ENCODE measurements at regions not wholly inside any gene's neighbourhood (a gene's known extent, or its start where the extent isn't known, plus 50 kb on each side); places are given as distances from the start of the nearest gene placed in this dataset.

DNA sequence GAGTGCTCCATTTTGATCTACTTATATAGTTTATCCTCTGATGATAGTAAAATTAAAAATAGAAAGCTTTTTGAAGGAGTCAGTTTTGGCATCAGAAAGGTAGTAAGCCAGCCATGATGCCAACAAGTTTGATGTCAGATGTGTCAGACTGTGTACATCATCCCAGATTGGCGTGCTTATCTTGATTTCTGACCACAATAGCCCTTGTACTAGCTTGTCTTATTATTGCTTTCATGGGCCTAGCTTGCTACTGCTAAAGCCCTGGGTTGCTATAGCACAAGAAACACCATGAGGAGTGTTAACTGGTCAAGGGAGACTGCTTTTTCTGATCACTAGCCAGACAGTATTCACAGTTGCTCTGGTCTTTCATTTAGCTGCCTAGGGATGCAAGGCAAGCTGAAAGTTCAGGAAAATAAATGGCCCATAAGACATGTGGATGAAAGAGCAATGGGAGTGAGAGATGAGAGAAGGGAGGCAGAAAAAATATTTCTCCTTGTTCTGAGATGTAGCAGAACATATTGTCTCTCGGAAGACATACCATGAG, 1038.5 kb downstream of the JRKL start:
- peak; percentile 10 for DNase-seq (ENCODE audit: low read depth)

DNA sequence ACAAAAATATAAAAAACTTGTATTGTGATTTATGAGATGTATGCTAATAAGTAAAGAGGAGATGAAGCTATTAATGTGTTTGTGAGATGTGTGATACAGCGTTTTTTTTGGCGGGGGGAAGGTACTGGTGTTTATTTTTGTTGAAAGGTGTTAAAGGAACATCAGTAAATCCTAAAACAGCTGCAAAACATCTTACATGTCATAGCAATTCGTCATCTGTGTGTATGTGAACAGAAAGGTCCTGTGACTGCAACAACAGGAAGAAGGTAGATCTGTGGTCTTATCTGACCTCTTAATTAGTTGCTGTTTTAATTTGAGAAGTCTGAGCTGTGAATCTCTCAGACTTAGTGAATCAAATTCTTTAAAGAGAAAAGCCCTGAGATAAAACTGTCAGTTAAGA, 1041.1 kb downstream of the JRKL start:
- peak; percentile 3 for DNase-seq (ENCODE audit: low read depth)

DNA sequence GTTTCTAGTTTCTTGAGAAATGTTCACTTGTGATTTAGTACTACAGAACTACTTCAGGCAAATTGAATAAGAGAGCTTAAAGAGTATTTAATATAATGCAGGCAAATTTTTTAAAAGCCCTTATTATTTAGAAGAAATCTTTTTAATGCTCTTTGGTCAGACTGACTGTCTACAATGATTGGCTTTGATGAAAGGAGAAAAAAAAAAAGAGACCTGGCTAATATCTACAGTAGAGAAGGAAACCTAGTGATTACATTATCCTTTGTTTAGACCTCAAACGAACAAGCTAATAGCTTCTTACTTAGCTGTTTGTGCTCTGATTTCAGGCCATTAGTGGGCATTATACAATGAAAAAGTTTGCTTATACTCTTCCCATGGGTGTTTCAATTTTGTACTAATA, 1043.1 kb downstream of the JRKL start:
- DNase-seq (ENCODE audit: low read depth): no peak

DNA sequence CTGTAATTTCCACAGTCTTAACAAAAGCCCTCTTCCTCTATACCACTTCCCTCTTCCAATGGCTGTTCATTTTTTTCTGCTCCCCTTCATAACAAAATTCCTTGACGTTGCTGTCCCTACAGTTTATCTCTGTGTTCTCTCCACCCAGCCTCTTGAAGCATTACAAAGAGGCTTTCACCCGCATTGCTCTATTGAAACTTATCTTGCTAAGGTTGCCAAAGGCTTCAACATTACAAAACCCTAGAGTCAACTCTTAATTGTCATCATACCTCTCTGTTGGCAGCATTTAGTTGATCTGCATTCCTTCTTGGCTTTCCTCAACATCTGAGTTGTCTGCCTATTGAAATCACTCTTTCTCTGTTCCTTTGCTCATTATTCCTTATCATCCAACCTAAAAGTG, 1055.7 kb downstream of the JRKL start:
- peak; percentile 2 for DNase-seq (ENCODE audit: low read depth)

DNA sequence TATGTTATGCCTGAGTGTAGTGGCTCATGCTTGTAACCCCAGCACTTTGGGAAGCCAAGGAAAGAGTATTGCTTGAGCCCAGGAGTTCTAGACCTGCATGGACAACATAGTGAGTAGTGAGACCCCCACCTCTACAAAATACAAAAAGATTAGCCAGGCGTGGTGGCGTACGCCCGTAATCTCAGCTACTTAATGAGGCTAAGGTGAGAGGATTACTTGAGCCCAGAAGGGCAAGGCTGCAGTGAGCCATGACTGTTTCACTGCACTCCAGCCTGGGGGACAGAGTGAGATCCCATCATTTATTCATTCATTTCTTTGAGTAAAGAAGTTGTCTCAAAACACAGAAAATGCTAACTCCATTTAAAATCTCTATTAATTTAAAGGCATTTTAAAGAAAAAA, 1061.6 kb downstream of the JRKL start:
- no peak for DNase-seq (ENCODE audit: low read depth)

DNA sequence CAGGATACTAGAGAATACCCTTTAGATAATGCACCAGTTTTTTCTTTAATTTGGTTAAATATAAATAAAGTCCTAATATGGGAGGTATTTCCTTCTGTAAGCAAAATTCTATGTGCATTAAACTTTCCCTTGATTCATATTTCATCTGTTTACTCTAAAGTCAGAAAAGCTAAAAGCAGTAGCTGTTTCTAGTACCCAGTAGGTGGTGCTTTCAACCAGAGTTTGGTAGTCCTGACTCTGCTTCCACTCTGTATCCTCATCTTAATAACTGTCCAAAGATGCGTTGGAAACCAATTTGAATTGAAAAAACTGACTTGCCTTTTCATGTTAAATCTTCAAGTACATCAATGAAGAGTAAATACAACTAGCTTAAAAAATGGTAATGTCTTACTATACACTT, 1065.2 kb downstream of the JRKL start:
- peak; percentile 51 for DNase-seq (ENCODE audit: low read depth)

DNA sequence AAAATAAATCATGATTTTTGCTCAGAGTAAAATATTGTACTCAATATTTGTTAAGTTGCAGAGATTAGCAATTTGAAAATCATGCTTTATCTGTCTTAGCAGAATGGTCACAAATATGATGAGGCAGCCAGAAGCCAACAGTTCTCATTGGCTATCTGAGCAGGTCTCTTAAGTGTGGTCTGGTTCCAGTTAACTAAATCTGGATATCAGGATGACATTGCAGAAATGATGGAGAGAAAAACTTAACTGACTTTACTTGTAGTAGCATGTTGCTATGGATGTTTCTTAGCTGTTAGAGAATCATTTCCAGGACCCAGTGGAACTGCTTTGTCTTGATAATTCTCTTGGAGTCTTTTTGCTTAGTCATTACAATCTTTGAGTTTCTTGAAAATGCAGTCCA, 1070.3 kb downstream of the JRKL start:
- DNase-seq (ENCODE audit: low read depth): no peak

DNA sequence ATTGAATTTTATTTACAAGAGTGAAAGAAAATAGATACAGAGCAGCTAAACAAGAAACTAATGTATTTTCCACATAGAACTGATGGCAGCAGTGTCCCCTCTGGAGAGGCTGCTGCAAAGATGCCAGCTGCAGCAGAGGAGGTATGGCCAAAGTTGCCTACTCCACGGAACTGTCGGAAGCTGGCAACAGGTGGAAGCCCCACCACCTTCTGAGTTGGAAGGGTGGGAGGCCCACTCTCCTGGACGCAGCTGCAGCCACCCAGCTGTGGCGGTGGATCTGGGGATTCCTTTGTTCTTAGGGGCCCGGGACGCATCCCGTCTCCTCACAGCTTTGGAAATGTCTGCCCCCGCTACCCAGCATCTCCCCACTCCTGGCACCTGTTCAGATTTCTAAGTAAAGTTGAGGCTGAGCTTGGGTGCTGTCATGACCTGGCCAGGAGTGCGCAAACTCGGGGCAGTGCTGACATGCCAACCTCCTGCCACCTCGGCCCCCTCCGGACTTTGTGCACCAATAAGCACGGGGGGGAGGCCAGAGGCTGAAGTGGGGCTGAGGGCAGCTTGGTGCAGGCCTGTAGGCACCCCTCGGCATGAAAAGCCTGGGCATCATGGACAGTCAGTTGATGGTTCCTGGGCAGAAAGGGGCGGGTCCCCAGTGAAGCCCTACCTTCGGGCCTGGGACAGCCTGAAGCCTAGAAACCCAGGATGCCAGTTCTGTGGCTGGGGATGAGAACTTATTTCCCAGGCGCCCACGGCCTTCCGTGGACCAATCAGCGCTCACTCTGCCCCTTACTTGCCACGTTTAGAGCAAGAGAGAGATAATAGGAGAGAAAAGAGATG, 1071.4 kb downstream of the JRKL start:
- DNase-seq (ENCODE audit: low read depth): no peak

DNA sequence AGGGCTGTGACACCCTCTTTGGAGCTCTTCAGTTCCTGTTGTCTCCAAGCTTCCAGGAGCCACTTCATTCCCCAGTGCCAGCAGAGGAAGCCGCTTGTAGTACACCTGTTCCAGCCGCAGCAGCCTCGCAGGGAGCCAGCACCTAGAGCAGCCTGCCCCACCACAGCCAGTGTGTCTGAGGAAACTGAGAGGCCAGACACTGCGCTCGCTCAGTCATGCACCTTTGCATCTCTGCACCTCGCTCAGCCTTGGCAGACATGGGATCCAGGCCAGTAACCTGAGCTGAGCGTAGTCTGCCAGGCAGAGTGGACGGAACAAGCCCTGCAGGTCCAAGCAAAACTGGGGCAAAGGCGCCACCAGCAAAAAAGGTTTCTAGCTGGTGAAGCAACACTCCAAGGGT, 1072.1 kb downstream of the JRKL start:
- no peak for DNase-seq (ENCODE audit: low read depth)

DNA sequence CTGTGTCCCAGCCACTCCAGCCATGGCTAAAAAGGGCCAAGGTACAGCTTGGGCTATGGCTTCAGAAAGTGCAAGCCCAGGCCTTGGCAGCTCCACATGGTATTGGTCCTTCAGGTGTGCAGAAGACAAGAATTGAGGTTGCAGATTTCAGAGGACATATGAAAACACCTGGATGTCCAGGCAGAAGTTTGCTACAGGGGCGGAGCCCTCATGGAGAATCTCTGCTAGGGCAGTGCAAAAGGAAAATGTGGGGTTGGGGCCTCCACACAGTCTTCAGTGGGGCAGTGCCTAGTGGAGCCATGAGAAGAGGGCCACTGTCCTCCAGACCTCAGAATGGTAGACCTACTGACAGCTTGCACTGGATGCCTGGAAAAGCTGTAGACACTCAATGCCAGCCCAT, 1074.1 kb downstream of the JRKL start:
- no peak for DNase-seq (ENCODE audit: low read depth)

DNA sequence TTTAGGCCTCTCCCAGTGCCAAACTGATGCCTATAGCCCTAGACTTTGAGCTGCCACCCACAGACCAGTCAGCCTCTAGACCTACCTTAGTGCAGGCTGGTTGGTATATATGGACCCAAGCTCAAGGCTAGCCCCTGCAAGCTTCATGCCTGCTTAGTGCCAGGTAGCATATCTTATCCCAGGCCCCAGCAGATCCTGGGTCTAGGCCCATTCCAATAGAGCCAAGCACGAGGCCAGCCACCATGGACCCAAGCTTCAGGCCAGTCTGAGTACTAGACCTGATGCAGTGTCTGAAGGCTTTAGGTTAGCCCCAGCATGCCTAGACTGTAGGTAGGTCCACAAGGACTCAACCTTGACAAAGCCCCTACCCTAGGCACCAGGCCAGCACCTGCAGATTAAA, 1081.7 kb downstream of the JRKL start:
- DNase-seq (ENCODE audit: low read depth): no peak

DNA sequence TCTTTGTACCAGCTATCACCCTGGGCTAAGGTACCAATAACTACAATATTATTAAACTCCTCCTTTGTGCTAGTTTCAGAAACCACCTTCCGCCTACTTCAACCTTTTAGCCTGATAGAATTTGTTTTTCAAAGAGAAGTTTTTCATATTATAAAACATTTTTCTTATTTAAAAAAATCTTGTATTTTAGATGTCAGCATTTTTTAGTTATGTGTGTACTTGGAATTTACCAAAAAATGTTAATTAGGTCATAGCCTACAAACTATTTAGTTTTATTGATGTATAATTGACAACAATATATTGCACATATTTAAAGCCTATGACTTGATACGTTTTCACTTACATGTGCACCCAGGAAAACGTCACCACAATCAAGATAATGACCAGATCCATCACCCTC, 1097.6 kb downstream of the JRKL start:
- no peak for DNase-seq (ENCODE audit: low read depth)

DNA sequence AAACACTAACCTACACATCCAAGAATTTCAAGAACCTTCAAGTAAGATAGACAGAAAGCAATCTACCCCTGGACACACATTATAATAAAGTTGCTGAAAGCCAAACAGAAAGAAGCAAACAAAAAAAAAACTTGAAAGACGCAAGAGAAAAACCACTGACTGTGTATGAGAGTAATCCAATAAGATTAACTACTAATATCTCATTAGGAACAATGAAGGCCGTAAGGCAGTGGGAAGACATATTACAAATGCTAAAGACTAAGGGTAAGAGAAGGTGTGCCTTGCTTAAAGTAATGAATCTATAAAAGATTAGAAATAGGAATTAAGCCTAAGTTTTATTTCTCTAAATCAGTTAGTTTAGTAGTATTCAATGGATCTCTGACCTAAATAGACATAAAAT, 1109.1 kb downstream of the JRKL start:
- DNase-seq (ENCODE audit: low read depth): no peak

DNA sequence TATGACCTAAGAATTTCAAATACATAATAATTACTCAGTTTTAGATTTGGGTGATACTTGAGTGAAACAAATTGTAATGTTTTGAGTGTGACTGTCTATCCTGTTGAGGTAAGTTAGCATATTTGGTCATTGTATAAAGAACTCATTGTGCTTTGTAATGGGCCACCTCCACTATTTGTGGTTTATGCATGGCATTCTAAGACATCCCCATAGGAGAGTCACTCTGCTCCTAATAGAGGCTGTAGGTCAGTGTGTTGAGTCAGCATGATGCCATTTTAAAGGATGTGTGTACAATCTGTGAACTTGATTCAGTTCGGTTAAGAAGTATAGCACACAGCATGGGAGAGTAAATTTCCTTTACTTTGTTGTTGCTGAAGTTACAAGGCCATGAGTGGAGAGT, 1112.4 kb downstream of the JRKL start:
- DNase-seq (ENCODE audit: low read depth): no peak

DNA sequence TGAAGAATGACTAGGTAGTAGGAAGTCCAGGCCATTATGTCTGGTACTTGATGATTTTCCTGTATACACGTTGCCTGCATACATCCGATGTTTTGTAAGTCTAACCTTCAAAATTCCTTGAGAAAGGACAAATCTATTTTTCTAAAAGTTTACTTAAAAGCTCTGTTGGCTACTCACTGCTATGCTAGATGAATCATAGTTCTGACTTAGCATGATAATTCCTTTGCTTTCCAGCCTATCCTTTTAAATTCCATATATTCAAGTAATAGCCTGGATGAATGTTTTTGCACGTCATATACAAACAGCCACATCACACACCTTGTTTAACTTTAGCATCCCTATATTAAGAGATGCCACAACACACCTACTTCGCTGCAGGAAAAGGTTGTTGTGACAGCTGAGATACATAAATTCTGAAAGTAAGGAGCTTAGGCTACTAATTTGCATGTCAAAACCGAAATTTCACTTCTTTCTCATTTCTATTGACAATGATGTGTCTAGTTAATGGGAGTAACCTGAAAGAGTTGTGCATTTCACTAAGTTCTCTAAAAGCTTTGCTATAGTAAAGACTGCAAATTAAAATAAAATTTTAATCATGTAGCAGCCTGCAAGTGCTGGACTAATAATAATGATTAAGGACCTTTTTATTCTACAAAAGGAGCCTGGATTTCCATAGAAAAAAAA, 1116.4 kb downstream of the JRKL start:
- DNase-seq (ENCODE audit: low read depth): peak; percentile 12

DNA sequence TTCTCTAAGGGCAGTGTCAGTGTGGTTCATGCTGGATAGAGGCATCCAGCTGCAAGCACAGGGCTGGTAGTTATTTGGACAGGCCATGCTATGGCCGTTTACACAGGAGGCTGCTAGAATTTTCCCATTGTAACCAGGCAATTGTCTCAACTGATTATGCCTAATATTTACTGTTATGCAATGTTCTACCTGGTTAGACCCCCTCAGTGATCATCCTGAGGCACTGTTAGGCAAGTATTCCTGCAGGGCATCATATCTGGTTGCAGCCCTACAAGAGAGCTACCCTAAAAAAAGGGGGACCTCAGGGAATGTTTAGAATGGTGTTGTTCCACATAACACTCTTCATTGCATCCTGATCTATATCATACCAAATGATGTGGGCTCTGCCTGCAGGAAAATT, 1124.6 kb downstream of the JRKL start:
- no peak for DNase-seq (ENCODE audit: low read depth)

DNA sequence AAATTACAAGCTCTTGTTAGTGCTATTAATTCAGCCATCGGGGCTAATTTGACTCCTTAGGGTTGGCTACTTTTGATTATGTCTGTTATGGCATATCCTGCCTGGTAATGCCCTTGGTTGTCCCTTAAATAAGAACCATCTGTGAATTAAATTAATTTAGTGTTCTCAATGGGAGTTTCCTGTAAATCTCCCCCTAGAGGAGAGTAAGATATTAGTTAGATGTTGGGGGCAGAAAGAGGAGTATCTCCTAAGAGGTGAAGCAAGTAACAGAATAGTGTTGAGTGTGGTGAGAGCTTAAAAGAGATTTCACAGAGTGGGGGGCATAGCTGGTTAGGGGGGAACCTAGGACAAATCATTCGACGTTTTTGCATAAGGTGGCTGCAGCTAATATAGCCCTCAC, 1126.9 kb downstream of the JRKL start:
- DNase-seq (ENCODE audit: low read depth): no peak

DNA sequence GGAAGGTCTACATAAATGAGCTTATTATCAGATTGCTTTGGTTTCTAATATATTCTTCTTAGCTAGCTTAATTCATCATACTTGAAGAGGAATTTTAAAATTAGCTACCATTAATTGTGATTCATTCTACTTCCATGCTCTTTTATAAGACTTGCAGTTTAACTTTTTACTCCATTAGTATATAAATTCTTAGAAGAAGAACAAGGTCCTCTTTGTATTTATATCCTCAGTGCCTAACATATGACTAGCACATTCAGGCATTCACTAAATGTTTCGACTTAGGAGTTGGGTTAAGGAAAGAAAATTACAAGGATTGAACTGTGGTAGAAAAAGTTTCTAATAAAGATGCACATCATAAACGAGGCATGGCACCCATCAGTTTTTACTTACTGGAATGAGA, 1135.5 kb downstream of the JRKL start:
- DNase-seq (ENCODE audit: low read depth): no peak

DNA sequence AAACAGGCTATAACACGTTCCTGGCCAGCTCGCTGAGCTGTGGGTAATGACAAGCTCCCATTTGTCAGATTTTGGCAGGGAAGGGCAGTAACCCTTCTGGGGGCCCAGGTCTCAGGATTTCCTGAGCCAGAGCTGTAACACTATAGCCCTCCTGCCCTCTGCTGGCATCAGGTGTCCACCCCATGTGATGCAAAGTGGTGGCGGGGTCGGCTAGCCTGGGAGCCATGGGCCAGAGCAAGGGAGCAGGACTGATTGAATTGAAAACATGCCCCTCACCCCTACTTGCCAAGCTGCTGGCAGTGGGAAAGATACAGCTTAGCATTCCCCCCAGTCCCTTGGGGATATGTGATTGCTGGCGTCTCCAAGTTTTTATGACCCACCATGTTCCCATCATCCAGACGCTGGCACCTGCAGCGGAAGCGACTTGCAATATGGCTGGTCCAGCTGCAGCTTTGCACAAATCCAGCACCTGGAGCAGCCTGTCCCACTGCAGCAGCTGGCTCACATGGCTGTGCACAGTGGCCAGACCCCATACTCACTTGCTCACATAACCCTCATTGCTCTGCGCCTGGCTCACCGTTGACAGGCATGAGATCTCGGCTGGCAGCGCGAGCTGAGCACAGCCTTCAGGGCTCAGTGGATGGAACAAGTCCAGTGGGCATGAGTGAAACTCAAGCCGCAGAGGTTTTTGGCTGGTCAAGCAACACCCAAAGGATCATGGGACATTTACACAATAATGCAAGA, 1147.8 kb downstream of the JRKL start:
- DNase-seq (ENCODE audit: low read depth): no peak

DNA sequence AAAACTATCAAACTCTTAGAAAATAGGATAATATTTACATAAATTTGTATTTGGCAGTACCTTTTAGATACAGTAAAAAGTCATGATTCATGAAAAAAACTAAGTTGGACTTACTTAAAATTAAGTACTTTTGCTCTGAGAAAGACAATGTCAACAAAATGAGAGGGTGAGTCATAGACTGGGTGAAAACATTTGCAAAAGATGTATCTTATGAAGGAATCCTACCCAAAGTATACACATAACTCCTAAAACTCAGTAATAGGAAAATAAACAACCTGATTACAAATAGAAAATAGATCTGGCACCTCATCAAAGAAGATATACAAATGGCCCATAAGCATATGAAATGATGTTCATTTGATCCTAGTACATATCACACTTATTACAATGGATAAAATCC, 1154.6 kb downstream of the JRKL start:
- DNase-seq (ENCODE audit: low read depth): peak; percentile 7

DNA sequence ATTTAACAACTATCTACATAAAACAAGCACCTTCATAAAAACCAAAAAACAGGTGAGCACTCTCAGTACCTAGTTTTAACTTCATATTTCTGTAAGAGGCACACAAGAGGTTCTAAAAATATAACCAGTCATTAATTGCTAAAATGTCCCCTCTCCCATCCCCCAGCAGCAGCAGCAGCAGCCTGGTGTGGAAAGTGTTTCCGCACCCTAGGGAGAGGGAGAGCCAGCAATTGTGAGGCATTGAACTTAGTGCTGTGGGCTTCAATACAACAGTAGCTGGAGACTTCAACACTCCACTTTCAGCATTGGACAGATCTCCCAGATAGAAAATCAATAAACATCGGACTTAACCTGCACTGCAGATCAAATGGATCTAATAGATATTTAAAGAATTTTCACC, 1158.5 kb downstream of the JRKL start:
- no peak for DNase-seq (ENCODE audit: low read depth)

DNA sequence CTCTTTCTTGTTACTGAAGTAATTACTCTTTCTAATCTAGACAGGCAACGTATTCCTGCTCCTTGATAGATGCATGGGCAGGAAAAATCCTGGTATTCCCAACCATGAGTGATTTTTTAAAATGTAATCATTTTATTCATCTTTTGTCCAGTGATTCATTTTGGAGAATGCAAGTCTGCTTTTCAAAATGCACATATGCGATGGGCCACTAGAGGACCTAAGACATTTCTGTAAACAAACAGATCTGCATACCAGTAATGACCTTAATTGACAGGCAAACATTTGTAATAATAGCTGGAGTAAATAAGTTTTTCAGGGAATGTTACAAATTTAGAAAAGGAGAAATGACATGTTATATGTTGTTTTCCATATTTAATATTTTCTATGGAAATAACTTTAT, 1167.6 kb downstream of the JRKL start:
- DNase-seq (ENCODE audit: low read depth): peak; percentile 33

DNA sequence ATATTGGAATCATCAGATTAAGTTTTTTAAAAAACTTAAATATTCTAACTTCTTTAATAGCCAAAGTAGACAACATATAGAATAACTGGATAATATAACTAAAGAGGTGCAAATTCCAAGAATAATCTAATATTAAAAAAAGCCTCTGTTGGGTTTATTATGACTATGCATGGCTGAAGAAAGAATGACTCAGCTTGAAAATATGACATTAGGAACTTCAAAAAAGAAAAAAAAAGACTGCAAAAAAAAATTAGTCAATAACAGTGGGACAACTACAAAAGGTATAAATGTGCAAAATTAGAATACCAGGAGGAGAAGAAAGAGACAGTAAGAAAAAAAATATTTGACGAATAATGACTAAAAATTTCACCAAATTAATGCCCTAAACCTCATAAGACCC, 1178.0 kb downstream of the JRKL start:
- peak; percentile 15 for DNase-seq (ENCODE audit: low read depth)
